Left hindlimb (tissue), 1 donor: ENCODE measurements at regions not wholly inside any gene's neighbourhood (a gene's known extent, or its start where the extent isn't known, plus 50 kb on each side); places are given as distances from the start of the nearest gene placed in this dataset.

Source experiments
- DNase-seq: peaks from one replicate; pipeline ENCODE4 v3.0.0-alpha.2; 2018

GRCh38 chr11:76276046-76276780 lies 69.9 kb upstream of the WNT11 start:
- no peak for DNase-seq

- DNase-seq: no peak
Measured at GRCh38 chr11:76275446-76275845, 69.1 kb upstream of the WNT11 start.

- no peak for DNase-seq
Measured at GRCh38 chr11:76271068-76271467, 64.8 kb upstream of the WNT11 start.

- DNase-seq: peak; percentile 66
Measured at GRCh38 chr11:76270389-76270788, 64.1 kb upstream of the WNT11 start.

GRCh38 chr11:76269661-76270261 lies 63.5 kb upstream of the WNT11 start:
- DNase-seq: peak; percentile 88

GRCh38 chr11:76269247-76269646 lies 62.9 kb upstream of the WNT11 start:
- no peak for DNase-seq

GRCh38 chr11:76268498-76268897 lies 62.2 kb upstream of the WNT11 start:
- DNase-seq: no peak

GRCh38 chr11:76267556-76267955 lies 61.3 kb upstream of the WNT11 start:
- no peak for DNase-seq

GRCh38 chr11:76266286-76267100 lies 60.2 kb upstream of the WNT11 start:
- no peak for DNase-seq

GRCh38 chr11:76265771-76266241 lies 59.5 kb upstream of the WNT11 start:
- DNase-seq: no peak

GRCh38 chr11:76263657-76264056 lies 57.4 kb upstream of the WNT11 start:
- no peak for DNase-seq

- DNase-seq: no peak
Measured at GRCh38 chr11:76263166-76263565, 56.9 kb upstream of the WNT11 start.

- DNase-seq: no peak
Measured at GRCh38 chr11:76260296-76260925, 54.1 kb upstream of the WNT11 start.

- DNase-seq: no peak
Measured at GRCh38 chr11:76259299-76259908, 53.1 kb upstream of the WNT11 start.

GRCh38 chr11:76257074-76257719 lies 50.9 kb upstream of the WNT11 start:
- DNase-seq: no peak

- DNase-seq: no peak
Measured at GRCh38 chr11:76256448-76256847, 50.1 kb upstream of the WNT11 start.
